ENCODE measurements at regions not wholly inside any gene's neighbourhood (a gene's known extent, or its start where the extent isn't known, plus 50 kb on each side); places are given as distances from the start of the nearest gene placed in this dataset.

- no peaks in the 10 kb centered on the region for H3K36me3 Mint-ChIP-seq (ENCODE audit: insufficient read depth, unreplicated experiment)
- no peaks in the 10 kb centered on the region for H3K27me3 ChIP-seq (replicated peaks; ENCODE audit: control insufficient read depth, insufficient read depth, low read length)
- H3K36me3 ChIP-seq (ENCODE audit: control insufficient read depth, insufficient read depth, low read length), result no peaks in the 10 kb centered on the region
- peak; percentile 58 to 76 for DNase-seq
- H3K27ac Mint-ChIP-seq (ENCODE audit: unreplicated experiment), result no peak overlapping the region
- no peak overlapping the region for H3K4me3 Mint-ChIP-seq (ENCODE audit: unreplicated experiment)
- BruUV-seq (replicated peaks), result no TSS peak
- no peaks in the 10 kb centered on the region for H3K9me3 Mint-ChIP-seq (ENCODE audit: unreplicated experiment)
- TF ChIP-seq, protein P1, sequence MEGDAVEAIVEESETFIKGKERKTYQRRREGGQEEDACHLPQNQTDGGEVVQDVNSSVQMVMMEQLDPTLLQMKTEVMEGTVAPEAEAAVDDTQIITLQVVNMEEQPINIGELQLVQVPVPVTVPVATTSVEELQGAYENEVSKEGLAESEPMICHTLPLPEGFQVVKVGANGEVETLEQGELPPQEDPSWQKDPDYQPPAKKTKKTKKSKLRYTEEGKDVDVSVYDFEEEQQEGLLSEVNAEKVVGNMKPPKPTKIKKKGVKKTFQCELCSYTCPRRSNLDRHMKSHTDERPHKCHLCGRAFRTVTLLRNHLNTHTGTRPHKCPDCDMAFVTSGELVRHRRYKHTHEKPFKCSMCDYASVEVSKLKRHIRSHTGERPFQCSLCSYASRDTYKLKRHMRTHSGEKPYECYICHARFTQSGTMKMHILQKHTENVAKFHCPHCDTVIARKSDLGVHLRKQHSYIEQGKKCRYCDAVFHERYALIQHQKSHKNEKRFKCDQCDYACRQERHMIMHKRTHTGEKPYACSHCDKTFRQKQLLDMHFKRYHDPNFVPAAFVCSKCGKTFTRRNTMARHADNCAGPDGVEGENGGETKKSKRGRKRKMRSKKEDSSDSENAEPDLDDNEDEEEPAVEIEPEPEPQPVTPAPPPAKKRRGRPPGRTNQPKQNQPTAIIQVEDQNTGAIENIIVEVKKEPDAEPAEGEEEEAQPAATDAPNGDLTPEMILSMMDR (IDR thresholded peaks at IDR 0.05; ENCODE audit: insufficient read depth in 1 of 2, low read depth in 1 of 2, low read length in 1 of 2, severe bottlenecking in 1 of 2, unreplicated experiment in 1 of 2), result no peak
- no peak overlapping the region for H3K4me3 ChIP-seq (ENCODE audit: low read depth, low read length)
- ChIA-PET POLR2A (no interaction called here), CTCF (no interaction called here)
- H3K4me1 ChIP-seq, result peaks cover 27% of the 10 kb centered on the region
- intact Hi-C loops (cut with micrococcal nuclease; ENCODE audit: unreplicated experiment), result no loop called here
- no peaks in the 10 kb centered on the region for H3K9me3 ChIP-seq
- H3K4me1 Mint-ChIP-seq (ENCODE audit: low read depth, unreplicated experiment), result peaks cover 7% of the 10 kb centered on the region
- no peaks in the 10 kb centered on the region for H3K27me3 Mint-ChIP-seq (ENCODE audit: insufficient read depth, unreplicated experiment)
Observed at GRCh38 chr15:97012986-97013385, 682.5 kb downstream of the NR2F2 start.

DNA sequence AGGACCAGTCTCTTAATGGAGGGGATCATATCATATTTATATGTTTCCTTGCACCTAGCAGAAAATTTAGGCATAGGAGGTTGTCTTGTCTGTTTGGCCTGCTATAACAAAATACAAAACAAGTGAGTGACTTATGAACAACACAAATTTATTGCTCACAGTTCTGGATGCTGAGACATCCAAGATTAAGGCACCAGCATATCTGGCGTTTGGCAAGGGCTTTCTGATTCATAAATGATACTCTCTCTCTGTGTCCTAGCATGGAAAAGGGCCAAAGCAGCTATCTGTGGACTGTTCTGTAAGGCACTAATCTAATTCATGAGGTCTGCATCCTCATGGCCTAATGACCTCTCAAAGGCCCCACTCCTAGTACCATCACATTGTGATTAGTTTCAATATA, 683.0 kb downstream of the NR2F2 start:
- Mint-ChIP-seq H3K27me3 (ENCODE audit: insufficient read depth, unreplicated experiment) (no peaks in the 10 kb centered on the region), H3K9me3 (ENCODE audit: unreplicated experiment) (no peaks in the 10 kb centered on the region), H3K27ac (ENCODE audit: unreplicated experiment) (no peak overlapping the region), H3K4me1 (ENCODE audit: low read depth, unreplicated experiment) (peaks cover 7% of the 10 kb centered on the region), H3K36me3 (ENCODE audit: insufficient read depth, unreplicated experiment) (no peaks in the 10 kb centered on the region), H3K4me3 (ENCODE audit: unreplicated experiment) (no peak overlapping the region)
- CTCF ChIA-PET, result no interaction called here
- Histone ChIP-seq H3K4me3 (ENCODE audit: low read depth, low read length) (no peak overlapping the region), H3K36me3 (ENCODE audit: control insufficient read depth, insufficient read depth, low read length) (no peaks in the 10 kb centered on the region), H3K9me3 (no peaks in the 10 kb centered on the region), H3K4me1 (peaks cover 27% of the 10 kb centered on the region), H3K27me3 (replicated peaks; ENCODE audit: control insufficient read depth, insufficient read depth, low read length) (no peaks in the 10 kb centered on the region)
- no TSS peak for BruUV-seq (replicated peaks)
- intact Hi-C loops (cut with micrococcal nuclease; ENCODE audit: unreplicated experiment), result no loop called here
- POLR2A ChIA-PET, result no interaction called here
- no peak for DNase-seq
- TF ChIP-seq, protein P1 (IDR thresholded peaks at IDR 0.05; ENCODE audit: insufficient read depth in 1 of 2, low read depth in 1 of 2, low read length in 1 of 2, severe bottlenecking in 1 of 2, unreplicated experiment in 1 of 2), result no peak

- ChIA-PET CTCF (no interaction called here), POLR2A (no interaction called here)
- H3K4me1 Mint-ChIP-seq (ENCODE audit: low read depth, unreplicated experiment), result peaks cover 7% of the 10 kb centered on the region
- no TSS peak for BruUV-seq (replicated peaks)
- intact Hi-C loops (cut with micrococcal nuclease; ENCODE audit: unreplicated experiment), result no loop called here
- no peak for DNase-seq
- H3K4me1 ChIP-seq, result peaks cover 27% of the 10 kb centered on the region
- no peaks in the 10 kb centered on the region for H3K9me3 Mint-ChIP-seq (ENCODE audit: unreplicated experiment)
- no peak overlapping the region for H3K4me3 Mint-ChIP-seq (ENCODE audit: unreplicated experiment)
- TF ChIP-seq, protein P1 (IDR thresholded peaks at IDR 0.05; ENCODE audit: insufficient read depth in 1 of 2, low read depth in 1 of 2, low read length in 1 of 2, severe bottlenecking in 1 of 2, unreplicated experiment in 1 of 2), result no peak
- no peaks in the 10 kb centered on the region for H3K36me3 ChIP-seq (ENCODE audit: control insufficient read depth, insufficient read depth, low read length)
- no peaks in the 10 kb centered on the region for H3K36me3 Mint-ChIP-seq (ENCODE audit: insufficient read depth, unreplicated experiment)
- no peaks in the 10 kb centered on the region for H3K27me3 ChIP-seq (replicated peaks; ENCODE audit: control insufficient read depth, insufficient read depth, low read length)
- no peak overlapping the region for H3K27ac Mint-ChIP-seq (ENCODE audit: unreplicated experiment)
- no peaks in the 10 kb centered on the region for H3K27me3 Mint-ChIP-seq (ENCODE audit: insufficient read depth, unreplicated experiment)
- no peak overlapping the region for H3K4me3 ChIP-seq (ENCODE audit: low read depth, low read length)
- H3K9me3 ChIP-seq, result no peaks in the 10 kb centered on the region
Observed at GRCh38 chr15:97014001-97014400, 683.5 kb downstream of the NR2F2 start.
